Loucy (cell line): ENCODE measurements at regions not wholly inside any gene's neighbourhood (a gene's known extent, or its start where the extent isn't known, plus 50 kb on each side); places are given as distances from the start of the nearest gene placed in this dataset.

Experiments used
- EZH2phosphoT487 ChIP-seq: fragments of 200-600 bp; IDR thresholded peaks from 2 replicates; pipeline ENCODE4 v1.6.1; 2018; ENCODE audit warnings: antibody characterized with exemption, mild to moderate bottlenecking, moderate library complexity, borderline replicate concordance
- TF ChIP-seq, protein P1 (sequence below): fragments of 200-600 bp; sonication (generic); conservative IDR thresholded peaks from 2 replicates; pipeline ENCODE4 v1.5.1; 2014; ENCODE audit warnings: mild to moderate bottlenecking, antibody characterized with exemption, low read length

DNA sequence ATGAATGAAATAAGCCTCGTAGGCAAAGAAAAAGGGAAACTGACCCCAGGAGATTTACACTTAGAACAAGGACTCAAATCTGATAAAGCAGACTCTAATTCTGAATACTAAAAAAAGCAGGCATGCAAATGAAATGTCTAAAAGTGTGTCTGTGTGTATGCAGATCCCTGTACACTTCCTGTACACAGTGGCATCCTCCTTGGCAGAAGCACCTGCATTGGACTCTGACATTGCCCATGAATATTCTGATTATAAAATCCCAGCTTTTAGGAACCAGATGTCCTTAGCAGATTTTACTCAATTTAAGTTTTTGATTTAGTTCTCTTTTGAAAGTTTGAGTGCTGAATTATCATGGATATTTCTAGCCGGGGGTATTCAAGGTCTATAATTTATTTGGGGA is 306.0 kb upstream of the CDH8 start:
- TF ChIP-seq, protein P1, sequence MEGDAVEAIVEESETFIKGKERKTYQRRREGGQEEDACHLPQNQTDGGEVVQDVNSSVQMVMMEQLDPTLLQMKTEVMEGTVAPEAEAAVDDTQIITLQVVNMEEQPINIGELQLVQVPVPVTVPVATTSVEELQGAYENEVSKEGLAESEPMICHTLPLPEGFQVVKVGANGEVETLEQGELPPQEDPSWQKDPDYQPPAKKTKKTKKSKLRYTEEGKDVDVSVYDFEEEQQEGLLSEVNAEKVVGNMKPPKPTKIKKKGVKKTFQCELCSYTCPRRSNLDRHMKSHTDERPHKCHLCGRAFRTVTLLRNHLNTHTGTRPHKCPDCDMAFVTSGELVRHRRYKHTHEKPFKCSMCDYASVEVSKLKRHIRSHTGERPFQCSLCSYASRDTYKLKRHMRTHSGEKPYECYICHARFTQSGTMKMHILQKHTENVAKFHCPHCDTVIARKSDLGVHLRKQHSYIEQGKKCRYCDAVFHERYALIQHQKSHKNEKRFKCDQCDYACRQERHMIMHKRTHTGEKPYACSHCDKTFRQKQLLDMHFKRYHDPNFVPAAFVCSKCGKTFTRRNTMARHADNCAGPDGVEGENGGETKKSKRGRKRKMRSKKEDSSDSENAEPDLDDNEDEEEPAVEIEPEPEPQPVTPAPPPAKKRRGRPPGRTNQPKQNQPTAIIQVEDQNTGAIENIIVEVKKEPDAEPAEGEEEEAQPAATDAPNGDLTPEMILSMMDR, result no peak
- no peak for TF ChIP-seq EZH2phosphoT487
